WTC11 (cell line): ENCODE measurements at regions not wholly inside any gene's neighbourhood (a gene's known extent, or its start where the extent isn't known, plus 50 kb on each side); places are given as distances from the start of the nearest gene placed in this dataset.

ENCODE experiments used
- CREB1 ChIP-seq: sonication (generic); formaldehyde crosslinking; IDR thresholded peaks from 2 replicates; pipeline ENCODE4 v1.8.0; 2023; ENCODE audit warnings: mild to moderate bottlenecking, missing genetic modification reagents
- JUN ChIP-seq: sonication (generic); formaldehyde crosslinking; IDR thresholded peaks from 2 replicates; pipeline ENCODE4 v1.8.0; 2023; ENCODE audit warnings: mild to moderate bottlenecking, missing genetic modification reagents
- TF ChIP-seq, protein P1 (sequence below): fragments of 200-600 bp; IDR thresholded peaks from 2 replicates; pipeline ENCODE4 v1.8.0; 2022; ENCODE audit warnings: antibody characterized with exemption
- TF ChIP-seq, protein P2 (sequence below): sonication (generic); formaldehyde crosslinking; IDR thresholded peaks from 2 replicates; pipeline ENCODE4 v1.8.0; 2022; ENCODE audit warnings: mild to moderate bottlenecking, missing genetic modification reagents
- TF ChIP-seq, protein P3 (sequence below): sonication (generic); formaldehyde crosslinking; IDR thresholded peaks from 2 replicates; pipeline ENCODE4 v1.8.0; 2023; ENCODE audit warnings: missing genetic modification reagents

- TF ChIP-seq, protein P1, sequence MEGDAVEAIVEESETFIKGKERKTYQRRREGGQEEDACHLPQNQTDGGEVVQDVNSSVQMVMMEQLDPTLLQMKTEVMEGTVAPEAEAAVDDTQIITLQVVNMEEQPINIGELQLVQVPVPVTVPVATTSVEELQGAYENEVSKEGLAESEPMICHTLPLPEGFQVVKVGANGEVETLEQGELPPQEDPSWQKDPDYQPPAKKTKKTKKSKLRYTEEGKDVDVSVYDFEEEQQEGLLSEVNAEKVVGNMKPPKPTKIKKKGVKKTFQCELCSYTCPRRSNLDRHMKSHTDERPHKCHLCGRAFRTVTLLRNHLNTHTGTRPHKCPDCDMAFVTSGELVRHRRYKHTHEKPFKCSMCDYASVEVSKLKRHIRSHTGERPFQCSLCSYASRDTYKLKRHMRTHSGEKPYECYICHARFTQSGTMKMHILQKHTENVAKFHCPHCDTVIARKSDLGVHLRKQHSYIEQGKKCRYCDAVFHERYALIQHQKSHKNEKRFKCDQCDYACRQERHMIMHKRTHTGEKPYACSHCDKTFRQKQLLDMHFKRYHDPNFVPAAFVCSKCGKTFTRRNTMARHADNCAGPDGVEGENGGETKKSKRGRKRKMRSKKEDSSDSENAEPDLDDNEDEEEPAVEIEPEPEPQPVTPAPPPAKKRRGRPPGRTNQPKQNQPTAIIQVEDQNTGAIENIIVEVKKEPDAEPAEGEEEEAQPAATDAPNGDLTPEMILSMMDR, result no peak
- TF ChIP-seq CREB1 (CRISPR knock-in tag) (no peak), JUN (CRISPR knock-in tag) (no peak)
- TF ChIP-seq, protein P2, sequence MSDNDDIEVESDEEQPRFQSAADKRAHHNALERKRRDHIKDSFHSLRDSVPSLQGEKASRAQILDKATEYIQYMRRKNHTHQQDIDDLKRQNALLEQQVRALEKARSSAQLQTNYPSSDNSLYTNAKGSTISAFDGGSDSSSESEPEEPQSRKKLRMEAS (CRISPR knock-in tag), result no peak
- TF ChIP-seq, protein P3, sequence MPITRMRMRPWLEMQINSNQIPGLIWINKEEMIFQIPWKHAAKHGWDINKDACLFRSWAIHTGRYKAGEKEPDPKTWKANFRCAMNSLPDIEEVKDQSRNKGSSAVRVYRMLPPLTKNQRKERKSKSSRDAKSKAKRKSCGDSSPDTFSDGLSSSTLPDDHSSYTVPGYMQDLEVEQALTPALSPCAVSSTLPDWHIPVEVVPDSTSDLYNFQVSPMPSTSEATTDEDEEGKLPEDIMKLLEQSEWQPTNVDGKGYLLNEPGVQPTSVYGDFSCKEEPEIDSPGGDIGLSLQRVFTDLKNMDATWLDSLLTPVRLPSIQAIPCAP (CRISPR knock-in tag), result no peak
These were observed 254.5 kb downstream of the FAM43A start for GRCh38 chr3:194939949-194940770.
